Common myeloid progenitor, CD34-positive (primary cell): ENCODE measurements at regions not wholly inside any gene's neighbourhood (a gene's known extent, or its start where the extent isn't known, plus 50 kb on each side); places are given as distances from the start of the nearest gene placed in this dataset.

Experiments
- CTCF ChIA-PET: fragments of 350-600 bp; sonication (Branson Sonifier 250); formaldehyde crosslinking; loops from one replicate; lab custom pipeline; 2021; ENCODE audit warnings: antibody characterized with exemption; lab: Charles Lee
- POLR2A ChIA-PET: fragments of 350-600 bp; sonication (Branson Sonifier 250); formaldehyde crosslinking; loops from one replicate; lab custom pipeline; 2021; ENCODE audit warnings: antibody characterized with exemption; lab: Charles Lee
- DNase-seq, 3 donors: peaks; one replicate each; pipeline versions ENCODE4 v3.0.0 to v3.0.0-alpha.2; 2013
- H3K27ac ChIP-seq, 2 experiments: 1 replicate in 1 of 2; 2 replicates in 1 of 2; pipeline ENCODE4 v1.7.0; 2013; ENCODE audit warnings: inconsistent platforms in 2 of 2, low read length in 2 of 2, mild to moderate bottlenecking in 2 of 2, low read depth in 1 of 2, moderate library complexity in 1 of 2; ENCODE audit not compliant: severe bottlenecking in 2 of 2, insufficient read depth in 1 of 2, poor library complexity in 1 of 2
- H3K27me3 ChIP-seq, 5 experiments: replicated peaks in 2 of 5; 1 replicate in 3 of 5; 2 replicates in 2 of 5; pipeline versions ENCODE4 v1.6.1 to v1.7.0; 2013; ENCODE audit warnings: low read length in 4 of 5, mild to moderate bottlenecking in 2 of 5, moderate library complexity in 2 of 5, inconsistent platforms in 1 of 5; ENCODE audit not compliant: insufficient read depth in 5 of 5, control insufficient read depth in 4 of 5
- H3K36me3 ChIP-seq, 4 experiments: 1 replicate in 2 of 4; 2 replicates in 2 of 4; pipeline versions ENCODE4 v1.6.1 to v1.7.0; 2013; ENCODE audit warnings: low read length in 3 of 4, control low read depth in 1 of 4, mild to moderate bottlenecking in 1 of 4; ENCODE audit not compliant: control insufficient read depth in 4 of 4, insufficient read depth in 4 of 4
- H3K4me1 ChIP-seq, 4 experiments: 1 replicate in 3 of 4; 2 replicates in 1 of 4; pipeline versions ENCODE4 v1.6.1 to v1.7.1; 2013; ENCODE audit warnings: low read length in 3 of 4, mild to moderate bottlenecking in 3 of 4, control low read depth in 1 of 4, inconsistent platforms in 1 of 4, moderate library complexity in 1 of 4; ENCODE audit not compliant: control insufficient read depth in 4 of 4, insufficient read depth in 4 of 4; ENCODE audit errors: control extremely low read depth in 1 of 4
- H3K4me3 ChIP-seq, 7 experiments: 1 replicate in 4 of 7; 2 replicates in 3 of 7; pipeline versions ENCODE4 v1.5.1 to v1.7.0; 2013; ENCODE audit warnings: mild to moderate bottlenecking in 7 of 7, low read length in 6 of 7, moderate library complexity in 6 of 7, inconsistent platforms in 2 of 7, low read depth in 2 of 7, control low read depth in 1 of 7; ENCODE audit not compliant: insufficient read depth in 4 of 7, control insufficient read depth in 1 of 7; ENCODE audit errors: extremely low read depth in 1 of 7
- H3K9me3 ChIP-seq, 5 experiments: 1 replicate in 4 of 5; 2 replicates in 1 of 5; pipeline versions ENCODE4 v1.6.1 to v1.7.1; 2013; ENCODE audit warnings: low read length in 4 of 5, mild to moderate bottlenecking in 2 of 5, inconsistent platforms in 1 of 5, low read depth in 1 of 5, moderate library complexity in 1 of 5; ENCODE audit not compliant: control insufficient read depth in 4 of 5, insufficient read depth in 2 of 5; ENCODE audit errors: control extremely low read depth in 1 of 5
- WGBS: methylation state at CpG from one replicate; pipeline ENCODE4 v1.1.5; 2013; ENCODE audit not compliant: insufficient coverage; 5-methylcytosine and 5-hydroxymethylcytosine counted together

DNA sequence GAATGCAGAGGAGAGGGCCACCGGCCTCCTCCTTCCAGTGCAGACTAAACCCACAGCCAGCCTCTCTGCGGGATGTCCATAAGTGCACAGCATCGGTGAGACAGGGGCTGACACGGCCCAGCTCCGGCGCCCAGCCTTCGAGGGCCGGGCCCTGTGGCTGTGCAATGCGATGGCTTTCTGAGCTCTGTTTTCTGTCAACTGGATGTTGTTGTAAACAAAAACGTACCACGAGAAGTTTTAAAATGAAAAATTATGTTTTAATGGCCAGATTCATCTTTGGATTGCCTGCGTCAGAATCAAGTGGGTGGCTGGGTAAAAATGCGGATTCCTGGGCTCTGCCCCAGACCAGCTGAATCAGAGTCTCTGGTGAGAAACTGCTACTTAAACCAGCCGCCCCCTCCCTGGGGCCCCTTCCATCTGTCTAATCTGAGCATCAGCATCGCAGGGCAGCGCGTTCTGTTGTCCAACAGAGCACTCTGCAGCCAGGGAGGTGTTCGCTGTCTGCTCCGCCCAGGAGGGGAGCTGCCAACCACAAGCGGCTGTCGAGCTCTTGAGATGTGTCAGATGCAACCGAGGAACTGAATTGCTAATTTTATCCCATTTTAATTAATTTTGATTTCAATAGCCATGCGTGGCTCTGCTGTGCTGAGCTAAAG, 133.4 kb downstream of the RFLNA start:
- POLR2A ChIA-PET, result interaction anchor here (0.6 kb wide), 1 partner anchor 104 kb away, joined by 4 read pairs; no protein-coding TSS in a partner anchor
- WGBS, result 92% methylated on average over 18 of the region's 23 CpGs
- Histone ChIP-seq H3K27ac (no peak overlapping the region), H3K4me3 (no peak overlapping the region), H3K4me1 (peaks cover 0 to 33% (median 16%) of the 10 kb centered on the region in 4 experiments), H3K9me3 (no peaks in the 10 kb centered on the region), H3K36me3 (peaks cover 7 to 65% (median 52%) of the 10 kb centered on the region in 4 experiments), H3K27me3 (no peaks in the 10 kb centered on the region)
- peak in 1 of 3 donors; percentile 10 for DNase-seq
- CTCF ChIA-PET, result interaction anchor here (0.9 to 1.8 kb wide), 6 partner anchors 9 to 336 kb away, joined by 3 to 7 read pairs (median 4); no protein-coding TSS in a partner anchor

DNA sequence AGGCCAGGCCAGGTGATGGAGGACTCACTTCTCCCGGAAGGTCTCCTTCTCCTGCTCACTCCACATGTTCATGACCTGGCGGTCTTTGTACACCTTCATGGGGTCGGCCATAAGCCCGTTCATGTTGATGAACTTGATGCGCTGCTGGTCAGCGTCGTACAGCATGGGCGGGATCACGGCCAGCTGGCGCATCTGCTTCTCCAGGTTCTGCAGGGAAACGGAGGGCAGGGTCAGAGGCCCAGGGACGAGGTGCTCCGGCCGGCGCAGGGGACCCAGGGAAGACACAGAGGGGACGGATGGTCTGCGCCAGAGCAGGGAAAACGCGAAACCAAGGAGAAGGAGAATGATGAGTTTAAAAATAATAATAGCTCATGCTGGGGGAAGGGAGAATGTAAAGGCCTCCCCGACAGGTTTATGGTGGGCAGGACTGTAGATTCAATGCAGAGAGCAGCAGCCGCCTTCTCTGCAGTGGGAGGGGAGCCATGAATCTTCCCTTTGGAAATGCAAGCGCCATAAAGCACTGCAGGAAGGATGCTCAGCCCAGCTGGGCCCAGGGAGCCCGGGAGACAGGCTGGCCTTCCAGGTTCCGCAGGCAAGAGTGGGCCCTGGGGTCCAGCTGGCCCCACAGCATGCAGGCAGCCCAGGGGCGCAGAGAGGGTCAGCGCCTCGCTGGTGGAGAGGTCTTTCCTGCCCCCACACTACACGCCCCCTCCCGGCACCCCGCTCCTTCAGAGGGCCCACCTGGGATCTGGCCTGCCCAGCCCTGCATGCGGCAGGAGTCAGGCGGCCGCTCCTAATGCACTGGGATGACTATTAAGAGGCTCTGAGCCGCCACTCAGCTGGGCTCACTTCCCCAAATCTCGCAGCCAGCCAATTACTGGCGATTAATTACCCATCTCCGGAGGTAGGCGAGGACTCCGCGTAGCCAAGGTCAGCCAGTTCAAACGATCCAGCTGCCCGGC, 132.0 kb downstream of the RFLNA start:
- Histone ChIP-seq H3K27me3 (no peaks in the 10 kb centered on the region), H3K9me3 (no peaks in the 10 kb centered on the region), H3K36me3 (peaks cover 7 to 74% (median 55%) of the 10 kb centered on the region in 4 experiments), H3K4me1 (peaks cover 0 to 20% (median 3%) of the 10 kb centered on the region in 4 experiments), H3K27ac (no peak overlapping the region), H3K4me3 (no peak overlapping the region)
- DNase-seq, result no peak
- POLR2A ChIA-PET, result no interaction called here
- CTCF ChIA-PET, result interaction anchor here (1.1 to 1.8 kb wide), 5 partner anchors 8 to 339 kb away, joined by 3 to 4 read pairs (median 4); no protein-coding TSS in a partner anchor
- 92% methylated on average over 38 of the region's 42 CpGs for WGBS

DNA sequence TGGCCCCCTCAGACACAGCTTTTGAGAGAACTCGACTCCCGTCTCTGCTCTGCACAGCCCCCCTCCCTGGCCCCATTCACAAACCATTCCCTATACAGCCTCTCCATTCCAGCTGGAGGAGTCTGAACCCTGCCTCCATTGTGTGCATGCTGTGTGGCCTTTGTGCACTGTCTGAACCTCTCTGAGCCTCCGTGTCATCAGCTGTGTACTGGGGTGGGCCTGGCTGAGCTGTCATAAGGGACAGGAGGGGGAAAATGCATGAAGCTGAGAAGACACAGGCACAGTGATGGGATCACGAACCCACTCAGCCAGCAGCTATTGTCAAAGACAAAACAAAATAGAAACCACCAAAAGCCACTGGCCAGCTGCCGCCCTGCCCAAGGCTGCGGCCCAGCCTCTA, 130.8 kb downstream of the RFLNA start:
- Histone ChIP-seq H3K27ac (no peak overlapping the region), H3K36me3 (peaks cover 7 to 82% (median 55%) of the 10 kb centered on the region in 4 experiments), H3K9me3 (no peaks in the 10 kb centered on the region), H3K4me1 (peaks cover 0 to 15% (median under 1%) of the 10 kb centered on the region in 4 experiments), H3K27me3 (no peaks in the 10 kb centered on the region), H3K4me3 (no peak overlapping the region)
- no peak for DNase-seq
- ChIA-PET CTCF (interaction anchor here (1.1 to 1.8 kb wide), 4 partner anchors 27 to 45 kb away, joined by 3 to 4 read pairs (median 3); no protein-coding TSS in a partner anchor), POLR2A (no interaction called here)
- WGBS, result 100% methylated on average over 3 of the region's 6 CpGs

DNA sequence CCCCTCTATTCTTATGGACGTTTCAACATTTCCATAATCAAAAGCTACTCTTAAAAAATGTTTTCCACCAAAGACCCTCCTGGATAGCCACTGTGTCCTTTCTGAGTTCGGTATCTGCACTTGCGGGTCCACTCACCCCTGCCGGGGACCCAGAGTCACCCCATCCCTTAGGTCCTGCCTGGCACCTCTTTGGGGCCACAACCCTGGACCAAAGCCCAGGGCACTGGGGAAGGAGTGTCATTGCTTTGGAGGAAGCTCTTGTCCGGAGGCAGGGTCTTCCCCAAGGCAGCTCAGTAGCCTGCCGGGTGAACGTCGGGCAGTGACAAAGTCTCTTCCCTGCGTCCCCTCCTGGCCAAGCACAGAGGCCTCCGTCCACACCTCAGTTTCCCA, 129.6 kb downstream of the RFLNA start:
- Histone ChIP-seq H3K27me3 (no peaks in the 10 kb centered on the region), H3K4me1 (peaks cover 0 to 12% (median under 1%) of the 10 kb centered on the region in 4 experiments), H3K36me3 (peaks cover 10 to 81% (median 56%) of the 10 kb centered on the region in 4 experiments), H3K9me3 (no peaks in the 10 kb centered on the region), H3K27ac (no peak overlapping the region), H3K4me3 (no peak overlapping the region)
- DNase-seq, result no peak
- WGBS, result 94% methylated on average over 10 of the region's 10 CpGs
- ChIA-PET POLR2A (no interaction called here), CTCF (no interaction called here)

DNA sequence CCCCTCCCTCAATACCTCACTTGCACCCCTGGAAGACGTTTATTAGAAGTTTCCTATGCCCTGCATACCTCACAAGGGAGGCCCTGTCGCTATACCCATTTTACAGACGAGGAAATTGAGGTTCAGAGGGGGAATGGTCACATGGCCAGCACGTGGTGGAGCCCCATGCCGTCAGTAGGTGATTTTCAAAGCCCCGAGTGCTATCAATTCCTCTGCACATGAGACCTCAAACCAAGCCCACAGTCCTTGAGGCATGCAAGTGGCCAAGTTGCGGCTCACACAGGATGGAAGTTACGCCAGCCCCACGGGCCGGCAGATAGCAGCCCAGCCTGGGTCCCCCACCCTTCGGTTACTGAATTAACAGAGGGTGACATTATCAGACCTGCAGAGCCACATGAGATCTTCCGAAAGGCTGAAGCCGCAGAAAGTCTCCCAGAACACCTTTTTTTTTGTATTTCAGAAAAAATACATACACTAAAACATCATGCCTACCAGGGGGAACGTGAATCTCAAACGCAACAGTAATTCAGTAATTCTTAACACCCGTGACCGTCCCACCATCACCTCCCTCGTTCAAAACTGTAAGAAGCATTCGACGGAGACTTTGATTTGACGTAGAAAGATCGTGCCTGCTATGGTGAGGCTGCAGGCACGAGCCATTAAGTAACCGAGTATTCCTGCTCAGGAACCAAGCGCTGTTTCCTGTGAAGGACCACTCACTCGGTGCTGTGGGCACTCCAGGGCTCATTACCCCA, 129.0 kb downstream of the RFLNA start:
- Histone ChIP-seq H3K9me3 (no peaks in the 10 kb centered on the region), H3K36me3 (peaks cover 10 to 82% (median 58%) of the 10 kb centered on the region in 4 experiments), H3K4me1 (peaks cover 0 to 6% (median under 1%) of the 10 kb centered on the region in 4 experiments), H3K27me3 (no peaks in the 10 kb centered on the region), H3K27ac (peak overlapping the region in 1 of 2 experiments; percentile 73), H3K4me3 (no peak overlapping the region)
- ChIA-PET CTCF (no interaction called here), POLR2A (no interaction called here)
- 96% methylated on average over 26 of the region's 26 CpGs for WGBS
- DNase-seq, result peak in 1 of 3 donors; percentile 14

DNA sequence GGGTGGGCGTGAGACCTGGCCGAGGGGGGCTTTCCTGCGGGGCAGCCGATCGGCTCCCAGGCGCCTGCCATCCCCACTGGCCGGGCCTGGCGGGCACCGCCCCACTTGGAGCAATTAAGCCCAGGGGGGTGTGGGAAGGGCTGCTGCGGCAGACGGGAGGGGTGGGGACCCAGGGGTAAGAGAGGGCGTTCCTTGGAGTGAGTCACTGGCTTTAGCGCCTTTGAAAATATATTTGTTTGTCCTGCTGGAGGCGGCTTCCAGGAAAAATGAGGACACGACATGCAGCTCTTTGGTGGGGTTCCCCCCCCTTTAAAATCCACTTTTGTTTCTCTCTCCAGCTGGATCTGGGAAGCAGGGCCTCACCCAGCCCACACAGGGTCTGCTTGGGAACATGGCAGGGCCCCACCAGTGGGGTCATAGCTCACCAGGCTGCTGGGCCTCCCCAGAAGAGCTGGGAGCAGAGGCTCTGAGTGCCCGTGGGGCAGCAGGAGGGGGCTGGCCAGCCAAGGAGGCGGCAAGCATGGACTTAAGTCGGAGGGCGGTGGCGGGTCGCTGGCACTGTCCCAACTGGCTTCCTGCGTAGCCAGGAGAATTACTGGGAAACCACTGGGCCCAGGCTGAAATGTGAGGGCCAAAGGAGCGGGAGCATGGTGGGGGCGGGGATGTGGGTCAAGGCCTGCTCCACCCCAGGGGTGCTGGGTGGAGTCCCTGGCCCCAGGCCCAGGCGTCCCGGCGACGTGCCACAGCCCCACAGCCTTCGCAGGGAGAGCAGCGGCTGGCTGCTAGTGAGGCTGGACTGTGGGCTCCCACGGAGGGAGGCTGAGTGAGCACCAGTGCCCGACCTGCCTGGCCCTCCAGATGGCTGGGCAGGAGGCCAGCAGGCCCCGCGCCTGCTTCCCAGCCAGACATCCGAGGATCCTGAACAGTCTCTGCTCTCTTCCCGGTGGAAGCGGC, 128.0 kb downstream of the RFLNA start:
- H3K36me3 ChIP-seq, result peaks cover 12 to 85% (median 60%) of the 10 kb centered on the region in 4 experiments
- DNase-seq, result no peak

More for the DNA sequence above, 128.0 kb downstream of the RFLNA start:
- Histone ChIP-seq H3K27me3 (no peaks in the 10 kb centered on the region), H3K4me1 (no peaks in the 10 kb centered on the region), H3K4me3 (no peak overlapping the region), H3K27ac (peak overlapping the region in 1 of 2 experiments; percentile 73), H3K9me3 (no peaks in the 10 kb centered on the region)
- 96% methylated on average over 37 of the region's 37 CpGs for WGBS
- CTCF ChIA-PET, result no interaction called here
- POLR2A ChIA-PET, result no interaction called here
